SJSA1 (cell line): ENCODE measurements at regions not wholly inside any gene's neighbourhood (a gene's known extent, or its start where the extent isn't known, plus 50 kb on each side); places are given as distances from the start of the nearest gene placed in this dataset.

Source experiments
- DNase-seq, 2 experiments: peaks; one replicate each; pipeline ENCODE4 v3.0.0-alpha.2; 2015 to 2020; ENCODE audit warnings: low spot score in 2 of 2, low read depth in 1 of 2
- H3K27ac ChIP-seq: fragments of 250-450 bp; sonication (Bioruptor Pico); 2 replicates; pipeline ENCODE4 v1.5.1; 2020; ENCODE audit warnings: mild to moderate bottlenecking, moderate library complexity
- H3K27me3 ChIP-seq: fragments of 250-450 bp; sonication (Bioruptor Pico); replicated peaks from 2 replicates; pipeline ENCODE4 v1.5.1; 2020; ENCODE audit warnings: mild to moderate bottlenecking, moderate library complexity
- H3K36me3 ChIP-seq: fragments of 250-450 bp; sonication (Bioruptor Pico); 2 replicates; pipeline ENCODE4 v1.5.1; 2020; ENCODE audit warnings: mild to moderate bottlenecking
- H3K4me1 ChIP-seq: fragments of 250-450 bp; sonication (Bioruptor Pico); replicated peaks from 2 replicates; pipeline ENCODE4 v1.6.1; 2021; ENCODE audit warnings: mild to moderate bottlenecking
- H3K4me3 ChIP-seq: fragments of 250-450 bp; sonication (Bioruptor Pico); 2 replicates; pipeline ENCODE4 v1.5.1; 2020; ENCODE audit warnings: mild to moderate bottlenecking
- H3K9me3 ChIP-seq: fragments of 250-450 bp; sonication (Bioruptor Pico); replicated peaks from 2 replicates; pipeline ENCODE4 v1.5.1; 2020; ENCODE audit warnings: mild to moderate bottlenecking

DNA sequence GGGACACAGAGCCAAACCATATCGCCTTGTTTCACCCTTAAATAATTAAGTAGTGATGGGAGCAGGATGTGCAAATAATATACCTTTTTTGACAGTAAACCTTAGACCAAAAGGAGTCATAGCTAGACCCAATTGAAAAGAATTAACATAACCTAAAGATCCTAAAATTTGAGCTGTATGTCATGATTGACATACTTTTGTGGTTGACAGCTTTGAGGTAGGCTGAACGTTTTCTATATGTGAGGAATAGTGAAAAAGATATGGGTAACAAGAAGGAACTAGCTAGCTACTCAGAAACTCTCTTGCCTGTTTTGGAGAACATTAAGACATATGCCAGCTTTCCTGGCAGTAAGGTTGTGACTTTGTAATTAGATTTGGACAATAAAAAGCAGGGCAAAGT is 320.6 kb downstream of the KCNC2 start:
- Histone ChIP-seq H3K27ac (peak overlapping the region; percentile 44), H3K4me1 (peaks cover 28% of the 10 kb centered on the region), H3K4me3 (no peak overlapping the region), H3K36me3 (no peaks in the 10 kb centered on the region), H3K27me3 (no peaks in the 10 kb centered on the region), H3K9me3 (no peaks in the 10 kb centered on the region)
- DNase-seq, result no peak

DNA sequence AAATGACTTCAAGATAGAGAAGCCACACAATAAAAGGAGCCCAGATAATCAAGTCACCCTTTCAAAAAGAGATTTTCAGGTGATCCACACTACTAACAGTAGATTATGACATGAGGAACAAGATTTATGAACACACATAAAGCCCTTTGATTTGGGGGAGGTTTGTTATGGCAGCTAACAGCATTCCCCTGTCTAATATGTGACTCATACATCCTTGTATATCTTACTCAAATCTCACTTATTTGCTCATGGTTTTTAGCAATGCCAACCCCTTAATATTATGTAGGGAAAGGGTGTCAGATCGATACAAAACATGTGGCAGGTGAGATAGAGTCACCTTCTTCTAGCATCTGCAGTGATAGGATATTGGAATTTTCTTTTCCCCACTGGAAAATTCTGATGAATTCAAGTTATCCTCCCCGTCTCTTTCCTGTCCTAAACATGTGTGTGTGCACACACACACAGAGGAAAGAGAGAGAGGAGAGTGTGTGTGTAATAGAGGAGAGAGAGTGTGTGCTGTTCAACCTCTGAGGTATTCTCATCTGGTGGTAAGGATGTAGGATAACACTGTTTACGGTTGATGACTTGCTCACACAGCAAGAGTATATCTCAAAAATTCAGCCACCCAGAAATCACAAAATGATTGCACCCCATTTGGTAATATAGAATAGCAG is 319.9 kb downstream of the KCNC2 start:
- Histone ChIP-seq H3K27ac (peak overlapping the region; percentile 44), H3K36me3 (no peaks in the 10 kb centered on the region), H3K9me3 (no peaks in the 10 kb centered on the region), H3K4me1 (peaks cover 28% of the 10 kb centered on the region), H3K4me3 (no peak overlapping the region), H3K27me3 (no peaks in the 10 kb centered on the region)
- peak in 1 of 2 experiments; percentile 67 for DNase-seq

- peak; percentile 51 to 71 for DNase-seq
- Histone ChIP-seq H3K27me3 (no peaks in the 10 kb centered on the region), H3K36me3 (no peaks in the 10 kb centered on the region), H3K27ac (peak overlapping the region; percentile 44), H3K4me1 (peaks cover 28% of the 10 kb centered on the region), H3K4me3 (no peak overlapping the region), H3K9me3 (no peaks in the 10 kb centered on the region)
Measured at GRCh38 chr12:74890237-74890599, 319.4 kb downstream of the KCNC2 start.

DNA sequence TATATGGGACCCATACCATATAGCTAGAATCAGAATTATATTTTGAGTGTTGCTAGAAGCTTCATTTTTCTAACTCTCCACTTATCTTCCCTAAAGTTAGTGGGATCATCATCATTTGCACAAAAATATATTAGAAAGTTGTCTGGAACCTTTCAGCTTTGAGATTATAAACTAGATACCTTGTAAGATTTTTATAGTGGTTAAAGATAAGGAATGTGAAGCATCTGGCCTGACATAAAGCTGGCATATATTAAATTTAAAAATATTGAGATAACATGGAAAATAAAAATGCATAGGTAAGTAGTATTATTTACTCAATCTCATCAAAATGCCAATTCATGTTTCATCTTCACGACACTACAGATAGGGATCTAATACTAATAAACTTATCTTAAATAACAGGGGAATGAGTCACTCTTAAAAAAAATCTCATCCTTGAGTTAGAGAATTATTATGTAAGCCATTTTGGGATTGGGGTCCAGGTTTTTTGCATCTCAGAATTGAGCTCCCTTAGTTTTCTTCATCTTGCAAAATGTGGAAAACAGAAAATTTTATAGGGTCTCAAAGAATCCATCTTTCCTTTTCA is 318.5 kb downstream of the KCNC2 start:
- no peak overlapping the region for H3K27ac ChIP-seq
- H3K36me3 ChIP-seq, result no peaks in the 10 kb centered on the region
- DNase-seq, result no peak
- no peak overlapping the region for H3K4me3 ChIP-seq
- peaks cover 28% of the 10 kb centered on the region for H3K4me1 ChIP-seq
- no peaks in the 10 kb centered on the region for H3K9me3 ChIP-seq
- no peaks in the 10 kb centered on the region for H3K27me3 ChIP-seq

DNA sequence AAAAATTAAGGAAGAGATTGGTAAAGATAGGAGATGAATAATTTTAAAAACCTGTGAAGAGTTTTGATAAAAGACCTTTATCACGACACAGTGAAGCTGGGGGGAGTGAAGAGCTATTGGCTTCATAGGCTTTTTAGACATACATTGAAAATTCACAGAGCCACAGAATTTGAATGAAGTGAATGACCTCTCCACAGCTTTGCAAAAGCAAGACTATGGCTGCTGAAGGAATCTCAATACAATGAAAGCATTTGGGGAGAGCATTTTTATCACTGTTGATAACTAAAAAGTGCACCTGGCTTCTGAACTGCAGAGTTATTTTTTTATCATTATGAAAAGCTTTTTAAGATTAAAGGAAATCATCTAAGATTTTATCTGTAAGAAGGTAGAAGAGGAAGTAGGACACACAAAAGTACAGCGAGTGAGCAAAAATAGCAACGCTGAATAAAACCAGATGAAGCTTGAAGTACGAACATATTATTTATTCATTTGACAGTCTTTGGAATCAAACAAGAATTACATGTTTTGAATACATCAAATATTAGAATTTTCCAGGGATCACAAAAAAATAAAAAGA is 317.5 kb downstream of the KCNC2 start:
- Histone ChIP-seq H3K4me1 (peaks cover 28% of the 10 kb centered on the region), H3K27ac (no peak overlapping the region), H3K27me3 (no peaks in the 10 kb centered on the region), H3K9me3 (no peaks in the 10 kb centered on the region), H3K4me3 (no peak overlapping the region), H3K36me3 (no peaks in the 10 kb centered on the region)
- no peak for DNase-seq

DNA sequence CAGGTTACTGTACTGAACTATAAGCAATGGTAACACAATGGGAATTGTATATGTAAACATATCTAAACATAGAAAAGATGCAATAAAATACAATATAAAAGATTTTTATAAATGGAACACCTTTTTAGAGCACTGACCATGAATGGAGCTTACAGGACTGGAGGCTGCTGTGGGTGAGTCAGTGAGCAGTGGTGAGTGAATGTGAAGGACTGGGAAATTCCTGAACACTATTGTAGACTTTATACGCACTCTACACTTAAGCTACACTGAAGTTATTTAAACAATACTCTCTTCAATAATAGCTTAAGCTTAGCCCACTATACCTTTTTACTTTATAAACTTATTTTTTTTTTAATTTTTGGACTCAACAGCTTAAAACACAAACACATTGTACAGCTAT is 313.5 kb downstream of the KCNC2 start:
- Histone ChIP-seq H3K4me1 (peaks cover 2% of the 10 kb centered on the region; the same call in 1 of the 2 replicates), H3K27me3 (no peaks in the 10 kb centered on the region), H3K4me3 (no peak overlapping the region), H3K27ac (no peak overlapping the region), H3K9me3 (no peaks in the 10 kb centered on the region), H3K36me3 (no peaks in the 10 kb centered on the region)
- no peak for DNase-seq

- Histone ChIP-seq H3K27ac (no peak overlapping the region), H3K36me3 (no peaks in the 10 kb centered on the region), H3K9me3 (no peaks in the 10 kb centered on the region), H3K4me1 (no peaks in the 10 kb centered on the region), H3K4me3 (no peak overlapping the region), H3K27me3 (no peaks in the 10 kb centered on the region)
- no peak for DNase-seq
Measured at GRCh38 chr12:74897425-74898211, 312.0 kb downstream of the KCNC2 start.

DNA sequence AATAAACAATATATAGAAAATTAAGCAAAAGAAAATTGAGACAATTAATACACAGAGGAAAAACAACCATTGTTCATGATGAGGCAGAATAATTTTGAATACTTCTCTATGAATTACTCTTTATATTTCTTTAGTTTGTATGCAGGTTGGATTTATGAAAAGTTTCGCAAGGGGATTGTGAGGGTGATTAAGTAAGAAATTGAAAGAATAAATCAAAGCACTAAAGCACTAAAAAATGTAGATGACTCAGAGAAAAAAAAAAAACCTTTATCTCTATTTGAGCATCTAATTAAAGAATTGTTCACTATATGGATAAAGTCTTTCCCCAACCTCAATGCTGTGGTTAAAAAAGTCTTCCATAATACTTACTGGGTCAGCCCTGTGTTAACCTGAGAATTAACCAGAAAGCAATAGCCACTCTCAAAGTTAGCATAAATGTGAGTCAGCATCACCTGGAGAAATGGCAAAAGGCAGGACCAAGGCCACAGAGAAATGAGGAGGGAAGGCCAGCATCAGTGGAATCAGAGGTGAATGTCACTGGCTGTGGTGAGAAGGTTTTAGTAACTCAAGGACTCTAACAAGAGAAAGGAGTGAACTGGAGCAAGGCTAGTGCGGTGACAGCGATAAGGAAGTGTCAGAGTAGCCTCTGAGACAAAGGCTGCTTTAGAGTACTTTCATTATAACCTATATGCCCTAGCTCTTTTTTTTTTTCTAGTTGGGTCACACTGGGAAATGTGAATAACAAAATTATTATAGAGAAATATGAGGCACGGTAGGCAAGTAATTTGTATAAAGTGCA is 310.4 kb downstream of the KCNC2 start:
- H3K4me3 ChIP-seq, result no peak overlapping the region
- H3K36me3 ChIP-seq, result no peaks in the 10 kb centered on the region
- no peaks in the 10 kb centered on the region for H3K9me3 ChIP-seq
- no peaks in the 10 kb centered on the region for H3K27me3 ChIP-seq
- DNase-seq, result no peak
- no peak overlapping the region for H3K27ac ChIP-seq
- H3K4me1 ChIP-seq, result no peaks in the 10 kb centered on the region

- no peak for DNase-seq
- Histone ChIP-seq H3K36me3 (no peaks in the 10 kb centered on the region), H3K9me3 (no peaks in the 10 kb centered on the region), H3K4me3 (no peak overlapping the region), H3K27ac (no peak overlapping the region), H3K4me1 (no peaks in the 10 kb centered on the region), H3K27me3 (no peaks in the 10 kb centered on the region)
Measured at GRCh38 chr12:74900232-74900631, 309.4 kb downstream of the KCNC2 start.

GRCh38 chr12:74903522-74903921 is 306.1 kb downstream of the KCNC2 start:
- no peak for DNase-seq
- no peak overlapping the region for H3K27ac ChIP-seq
- no peaks in the 10 kb centered on the region for H3K4me1 ChIP-seq
- H3K27me3 ChIP-seq, result no peaks in the 10 kb centered on the region
- no peak overlapping the region for H3K4me3 ChIP-seq
- no peaks in the 10 kb centered on the region for H3K9me3 ChIP-seq
- H3K36me3 ChIP-seq, result no peaks in the 10 kb centered on the region

- DNase-seq, result no peak
- Histone ChIP-seq H3K9me3 (no peaks in the 10 kb centered on the region), H3K4me3 (no peak overlapping the region), H3K36me3 (no peaks in the 10 kb centered on the region), H3K4me1 (no peaks in the 10 kb centered on the region), H3K27ac (no peak overlapping the region), H3K27me3 (no peaks in the 10 kb centered on the region)
Measured at GRCh38 chr12:74906224-74906623, 303.4 kb downstream of the KCNC2 start.

DNA sequence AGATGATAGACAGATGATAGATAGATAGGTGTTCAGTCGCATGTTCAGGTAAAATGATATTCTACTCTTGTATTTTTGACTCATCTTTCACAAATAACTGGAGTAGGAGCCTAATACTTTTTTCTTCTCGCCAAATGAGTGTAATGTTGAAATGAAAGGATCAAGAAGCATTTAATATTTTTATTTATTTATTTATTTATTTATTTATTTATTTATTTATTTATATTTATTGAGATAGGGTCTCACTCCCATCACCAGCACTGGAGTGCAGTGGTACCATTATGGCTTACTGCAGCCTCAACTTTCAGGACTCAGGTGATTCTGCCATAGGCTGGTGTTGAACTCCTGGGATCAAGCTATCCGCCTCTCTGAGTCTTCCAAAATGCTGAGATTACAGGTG is 298.8 kb downstream of the KCNC2 start:
- Histone ChIP-seq H3K36me3 (no peaks in the 10 kb centered on the region), H3K27ac (no peak overlapping the region), H3K4me3 (no peak overlapping the region), H3K4me1 (no peaks in the 10 kb centered on the region), H3K9me3 (no peaks in the 10 kb centered on the region), H3K27me3 (no peaks in the 10 kb centered on the region)
- DNase-seq, result no peak

GRCh38 chr12:74914378-74914777 is 295.3 kb downstream of the KCNC2 start:
- Histone ChIP-seq H3K4me3 (no peak overlapping the region), H3K4me1 (no peaks in the 10 kb centered on the region), H3K27ac (no peak overlapping the region), H3K36me3 (no peaks in the 10 kb centered on the region), H3K27me3 (no peaks in the 10 kb centered on the region), H3K9me3 (no peaks in the 10 kb centered on the region)
- no peak for DNase-seq
